KBM-7 (cell line): ENCODE measurements at regions not wholly inside any gene's neighbourhood (a gene's known extent, or its start where the extent isn't known, plus 50 kb on each side); places are given as distances from the start of the nearest gene placed in this dataset.

Experiments used
- DNase-seq: peaks from one replicate; pipeline ENCODE4 v3.0.0-alpha.2; 2015
- in situ Hi-C: fragments of 300-500 bp; cut with MboI; formaldehyde crosslinking; loops from 2 replicates; pipeline ENCODE4 v1.14.3; 2020; ENCODE audit warnings: low sequenced_read_pairs, low pct_unique_long_range_greater_than_20kb, mixed read lengths

DNA sequence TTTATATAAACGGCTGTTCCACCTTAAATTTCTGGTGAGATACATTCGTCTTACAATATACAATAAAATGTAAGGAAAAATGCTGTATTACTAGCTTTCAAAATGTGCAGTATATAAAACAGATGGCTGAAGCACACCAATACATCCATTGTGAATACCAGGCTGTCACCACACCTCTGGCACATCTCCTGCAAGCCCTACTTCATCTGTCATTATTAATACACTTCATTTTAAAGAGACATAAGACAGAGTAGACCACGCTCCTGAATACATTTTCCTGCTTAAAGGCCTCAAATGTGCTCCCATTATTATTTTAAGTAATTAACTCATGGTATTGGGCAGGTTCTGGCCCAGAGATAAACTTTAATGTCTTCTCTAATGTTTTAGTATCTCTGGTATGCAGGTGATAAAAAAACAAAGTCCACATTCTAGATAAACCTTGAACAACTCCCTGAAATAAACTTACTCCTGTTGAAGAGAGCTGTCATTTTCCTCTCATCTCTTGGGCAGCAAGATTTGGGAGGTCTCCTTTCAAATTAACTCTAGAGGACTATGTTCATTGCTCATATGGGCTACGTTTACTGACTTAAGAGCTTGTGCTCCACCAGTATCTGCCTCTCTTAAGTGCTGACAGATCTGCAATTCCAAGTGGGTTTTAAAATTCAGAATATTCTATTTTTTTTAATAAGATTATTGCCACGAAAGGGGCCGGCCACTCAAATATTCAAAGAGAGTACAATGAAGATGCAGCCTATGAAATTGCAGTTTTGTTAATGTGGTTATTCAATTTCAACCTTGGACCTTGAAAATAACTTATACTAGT is 396.5 kb upstream of the SEMA3D start:
- DNase-seq, result no peak
- in situ Hi-C loops, result no loop called here

DNA sequence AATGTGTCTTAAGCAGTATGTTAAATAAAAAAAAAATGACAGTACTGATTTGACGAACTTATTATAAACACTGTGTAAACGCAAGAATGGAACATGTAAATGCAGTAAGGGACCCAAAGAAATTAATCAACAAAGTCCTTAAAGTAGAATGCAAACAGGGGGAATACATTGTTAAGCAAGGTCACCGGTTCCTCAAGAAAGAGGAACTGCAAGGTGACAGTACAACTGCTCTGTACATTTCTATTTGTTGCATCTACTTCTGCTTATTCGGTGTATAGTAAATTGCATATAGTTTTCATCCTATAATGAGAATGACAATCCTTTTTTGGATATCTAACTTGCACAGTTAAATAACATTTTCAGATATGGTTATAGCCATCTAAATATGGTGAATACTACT is 387.0 kb upstream of the SEMA3D start:
- peak; percentile 71 for DNase-seq
- in situ Hi-C loops, result no loop called here

DNA sequence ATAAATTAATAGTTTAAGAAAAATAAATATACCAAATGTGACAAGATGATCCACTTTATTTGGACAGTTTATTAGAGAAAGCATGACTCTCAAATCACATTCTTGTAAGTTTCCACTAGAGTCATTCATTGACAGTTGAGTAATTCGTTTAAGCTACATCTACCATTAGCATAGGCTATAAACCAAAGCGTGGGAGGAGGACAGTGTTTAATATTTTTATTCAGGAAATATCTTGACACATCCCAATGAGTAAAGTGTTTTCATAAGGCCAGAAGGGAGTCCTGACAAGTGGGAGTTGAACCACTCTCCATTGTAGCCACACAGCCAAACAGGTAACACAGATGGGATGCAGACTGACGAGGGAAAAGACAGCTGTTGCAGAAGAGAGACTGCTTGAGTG is 386.5 kb upstream of the SEMA3D start:
- no peak for DNase-seq
- in situ Hi-C loops, result no loop called here

DNA sequence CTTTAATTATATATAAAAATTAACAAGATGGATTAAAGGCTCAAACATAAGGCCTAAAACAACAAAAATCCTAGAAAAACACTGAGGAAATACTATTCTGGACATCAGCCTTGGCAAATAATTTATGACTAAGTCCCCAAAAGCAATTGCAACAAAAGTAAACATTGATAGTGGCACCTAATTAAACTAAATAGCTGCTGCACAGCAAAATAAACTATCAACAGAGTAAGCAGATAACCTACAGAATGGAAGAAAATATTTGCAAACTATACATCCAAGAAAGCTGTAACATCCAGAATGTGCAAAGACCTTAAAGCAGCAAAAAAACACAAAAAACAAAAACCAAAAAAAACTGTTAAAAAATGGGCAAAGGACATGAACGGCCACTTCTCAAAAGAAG is 384.0 kb upstream of the SEMA3D start:
- in situ Hi-C loops, result no loop called here
- DNase-seq, result no peak

DNA sequence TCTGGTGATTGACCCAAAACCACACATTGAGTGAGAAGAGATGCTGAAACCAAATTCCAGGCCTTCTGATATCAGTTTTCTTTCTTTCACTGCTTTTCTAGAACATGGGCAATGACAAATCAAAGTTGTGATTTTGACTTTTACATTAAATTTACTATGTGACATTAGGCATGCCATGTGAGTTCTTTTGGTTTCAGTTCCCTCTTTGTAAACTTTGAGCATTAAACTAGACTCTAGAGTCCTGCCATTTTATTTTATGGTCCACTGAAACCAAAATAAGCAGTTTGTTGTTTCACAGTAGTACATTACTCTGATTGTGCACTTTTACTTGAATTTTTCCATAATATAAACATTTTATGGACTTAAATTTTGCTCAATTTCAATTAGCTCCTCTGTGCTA is 381.1 kb upstream of the SEMA3D start:
- DNase-seq, result no peak
- in situ Hi-C loops, result no loop called here

DNA sequence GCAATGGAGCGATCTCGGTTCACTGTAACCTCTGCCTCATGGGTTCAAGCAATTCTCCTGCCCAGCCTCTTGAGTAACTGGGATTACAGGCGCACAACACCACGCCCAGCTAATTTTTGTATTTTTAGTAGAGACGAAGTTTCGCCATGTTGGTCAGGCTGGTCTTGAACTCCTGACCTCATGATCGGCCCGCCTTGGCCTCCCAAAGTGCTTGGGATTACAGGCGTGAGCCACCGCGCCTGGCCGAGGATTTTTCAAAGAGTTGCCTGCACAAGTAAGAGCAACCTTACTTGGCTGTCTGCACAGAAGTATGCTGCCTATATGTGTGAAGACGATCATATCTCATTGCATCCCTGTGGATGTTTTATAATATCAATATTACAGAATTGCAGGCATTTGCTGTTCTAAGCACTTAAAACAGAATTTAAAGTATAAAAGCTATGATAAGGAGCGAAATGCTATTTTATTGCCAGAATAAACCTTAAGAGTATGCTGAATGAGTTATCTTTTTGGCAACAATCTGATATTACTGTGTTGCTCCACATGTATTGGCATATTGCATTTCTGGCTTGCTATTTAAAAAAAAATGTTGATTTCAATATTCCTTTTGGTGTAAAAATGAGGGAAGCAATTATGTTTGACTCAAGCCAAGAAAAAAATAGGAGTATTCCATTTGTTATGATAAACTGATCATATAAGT is 379.4 kb upstream of the SEMA3D start:
- in situ Hi-C loops, result no loop called here
- no peak for DNase-seq

DNA sequence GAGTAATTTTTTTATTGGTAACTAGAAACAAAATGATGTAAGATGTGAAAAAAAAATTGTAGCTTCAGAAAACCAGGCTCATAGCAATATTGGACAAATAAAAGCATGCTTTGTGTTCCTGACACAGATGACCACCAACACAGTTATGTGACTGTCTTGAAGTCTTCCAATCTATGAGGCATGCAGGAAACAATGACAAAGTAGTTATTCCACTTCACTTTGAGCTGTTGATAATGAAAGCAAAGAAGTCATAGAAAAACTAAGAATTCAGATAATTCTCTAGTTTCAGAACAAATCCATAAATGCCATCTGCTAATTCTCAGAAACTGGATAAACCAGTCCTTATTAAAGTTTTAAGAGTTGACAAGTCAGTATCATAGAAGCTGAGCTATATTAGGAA is 378.4 kb upstream of the SEMA3D start:
- in situ Hi-C loops, result no loop called here
- no peak for DNase-seq

DNA sequence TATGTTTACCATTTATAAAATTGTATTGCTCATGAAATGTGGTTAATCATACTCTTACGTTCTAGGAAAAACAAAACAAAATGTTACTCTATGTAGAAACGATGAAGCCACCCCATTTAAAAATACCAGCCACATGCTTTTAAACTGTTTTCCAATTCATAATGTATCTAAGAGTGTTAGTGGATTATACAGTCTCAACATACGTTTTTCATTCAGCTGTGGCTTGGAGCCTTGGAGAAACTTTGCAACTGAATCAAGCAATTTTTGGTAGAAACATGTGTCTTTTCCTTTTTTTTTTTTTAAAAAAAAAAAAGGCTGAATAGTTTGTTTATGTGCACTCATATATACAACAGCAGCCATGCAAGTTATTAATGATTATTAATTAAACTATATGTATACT is 378.0 kb upstream of the SEMA3D start:
- in situ Hi-C loops, result no loop called here
- no peak for DNase-seq

DNA sequence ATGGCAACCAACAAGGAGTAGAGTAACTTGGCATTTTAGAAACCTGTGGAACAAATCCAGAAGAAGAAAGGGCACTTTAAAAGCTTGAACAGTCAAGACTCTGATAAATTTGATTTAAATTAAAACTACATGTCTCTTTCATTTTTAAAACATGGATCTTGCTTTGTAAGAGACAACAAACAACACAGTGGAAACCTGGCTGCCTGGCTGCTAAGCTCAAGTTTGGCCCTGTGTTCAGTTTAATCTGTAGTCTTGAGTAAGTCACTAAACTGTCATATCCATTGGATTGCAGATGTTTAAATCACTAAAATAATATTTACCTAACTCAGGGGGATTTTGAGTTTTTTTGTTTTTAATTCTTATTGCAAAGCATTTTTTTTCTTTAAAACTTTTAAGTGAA is 374.9 kb upstream of the SEMA3D start:
- in situ Hi-C loops, result no loop called here
- no peak for DNase-seq

DNA sequence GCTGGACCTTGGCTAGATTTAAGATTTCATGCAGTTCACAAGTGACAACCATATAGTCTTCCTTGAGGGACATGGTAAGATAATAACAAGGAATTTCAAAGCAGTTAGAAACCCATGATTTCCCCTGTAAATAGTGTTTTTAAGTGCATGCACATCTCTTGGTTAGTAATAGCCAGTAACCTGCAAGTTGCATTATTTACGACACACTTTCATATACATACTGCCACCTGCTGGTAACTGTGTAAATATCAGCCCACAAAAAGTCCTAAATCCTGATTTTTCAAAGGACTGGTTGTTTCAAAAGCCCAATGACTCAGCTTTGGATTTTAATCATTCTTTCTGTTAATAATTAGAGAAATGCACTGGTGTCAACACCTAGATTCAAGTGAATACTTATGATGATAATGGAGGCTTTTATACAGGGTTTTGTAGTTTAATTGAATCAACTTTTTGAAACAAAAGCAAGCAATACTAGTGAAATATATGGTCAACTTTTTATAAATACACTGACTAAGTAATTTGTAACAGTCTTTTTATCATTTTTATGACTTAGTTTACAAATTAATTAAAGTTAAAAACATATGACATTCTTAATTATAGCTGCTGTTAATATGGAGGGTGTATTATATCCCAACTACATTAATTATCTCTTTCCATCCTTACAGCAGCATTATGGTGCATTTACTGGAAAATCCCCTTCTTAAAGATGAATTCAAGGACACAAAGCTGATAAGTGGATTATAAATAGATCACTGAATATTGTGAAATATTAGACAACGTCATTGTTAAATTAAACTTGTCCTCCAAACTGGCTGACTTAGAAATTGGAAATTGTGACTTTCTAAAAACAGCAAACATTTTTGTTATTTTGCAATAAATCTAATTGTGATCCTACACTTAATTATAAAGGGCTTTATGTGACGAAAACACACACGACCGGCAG is 367.7 kb upstream of the SEMA3D start:
- DNase-seq, result peak; percentile 80
- in situ Hi-C loops, result no loop called here

DNA sequence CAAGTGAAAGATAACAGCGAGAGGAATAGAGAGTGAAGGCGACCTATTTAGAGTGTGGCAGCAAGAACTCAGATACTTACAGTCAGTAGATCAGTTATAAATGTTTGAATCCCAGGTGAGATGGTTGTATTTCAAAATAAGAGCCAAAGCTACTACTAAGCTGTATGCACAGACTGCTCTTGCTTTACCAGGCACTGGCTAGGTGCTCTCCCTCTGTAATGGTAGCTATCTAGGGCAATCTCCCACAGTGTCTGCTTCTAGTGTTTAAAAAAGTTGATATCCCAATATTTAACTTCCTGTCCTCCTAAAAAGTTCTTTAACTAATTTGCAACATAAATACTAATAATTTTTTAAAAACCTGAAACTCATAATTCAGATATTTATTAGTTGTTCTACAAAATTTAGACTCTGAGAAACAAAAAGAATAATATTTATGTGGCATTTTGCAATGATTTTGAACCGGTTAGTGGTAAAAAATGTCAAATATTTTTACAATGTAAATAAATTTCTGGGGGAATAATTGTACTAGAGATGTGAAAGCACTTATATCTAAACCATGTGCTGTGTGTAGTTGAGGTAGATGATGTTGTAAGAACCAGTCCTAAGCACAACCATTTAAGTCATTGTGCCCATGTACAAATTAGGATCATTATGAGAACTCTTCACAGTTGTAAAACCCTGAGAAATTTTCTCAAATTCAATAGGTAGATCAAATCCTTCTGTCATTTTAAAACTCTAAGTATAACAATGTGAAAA is 349.3 kb upstream of the SEMA3D start:
- DNase-seq, result no peak
- in situ Hi-C loops, result no loop called here

DNA sequence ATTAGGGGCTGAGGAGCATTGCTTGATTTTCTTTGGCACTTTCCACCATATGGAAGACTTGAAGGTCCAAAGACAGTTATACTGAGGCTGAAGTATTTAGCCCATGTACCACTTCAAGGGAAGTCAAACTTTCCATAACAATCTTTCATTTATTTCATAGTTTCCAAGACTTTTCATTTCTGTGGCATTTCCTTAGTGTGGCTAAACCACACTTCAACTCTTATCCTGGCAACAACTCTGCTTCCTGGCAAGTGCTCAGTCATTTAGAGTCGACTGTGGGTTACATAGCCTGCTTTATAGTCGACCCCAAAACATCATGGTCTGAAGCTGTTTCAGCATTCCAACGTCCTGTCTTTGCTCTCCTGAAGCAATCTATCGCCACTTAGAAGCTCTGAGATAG is 343.0 kb upstream of the SEMA3D start:
- in situ Hi-C loops, result no loop called here

DNA sequence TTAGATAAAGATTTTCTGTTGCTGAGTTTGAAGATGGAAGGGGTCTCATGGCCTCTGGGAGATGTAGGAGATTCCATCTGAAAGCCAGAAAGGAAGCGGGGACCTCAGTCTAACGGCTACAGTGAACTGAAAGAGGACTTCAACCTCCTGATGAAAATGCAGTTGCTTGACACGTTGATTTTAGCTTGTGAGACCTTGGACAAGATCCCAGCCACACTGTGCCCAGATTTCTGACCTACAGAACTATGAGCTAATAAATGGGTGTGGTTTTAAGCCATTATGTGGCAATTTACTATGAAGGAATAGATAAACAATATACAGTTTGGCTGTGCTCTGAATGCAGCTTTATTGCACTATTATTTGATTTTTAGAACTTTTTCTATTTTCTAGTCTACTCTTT is 342.3 kb upstream of the SEMA3D start:
- in situ Hi-C loops, result no loop called here
- no peak for DNase-seq

More for the DNA sequence above, 343.0 kb upstream of the SEMA3D start:
- DNase-seq, result no peak

DNA sequence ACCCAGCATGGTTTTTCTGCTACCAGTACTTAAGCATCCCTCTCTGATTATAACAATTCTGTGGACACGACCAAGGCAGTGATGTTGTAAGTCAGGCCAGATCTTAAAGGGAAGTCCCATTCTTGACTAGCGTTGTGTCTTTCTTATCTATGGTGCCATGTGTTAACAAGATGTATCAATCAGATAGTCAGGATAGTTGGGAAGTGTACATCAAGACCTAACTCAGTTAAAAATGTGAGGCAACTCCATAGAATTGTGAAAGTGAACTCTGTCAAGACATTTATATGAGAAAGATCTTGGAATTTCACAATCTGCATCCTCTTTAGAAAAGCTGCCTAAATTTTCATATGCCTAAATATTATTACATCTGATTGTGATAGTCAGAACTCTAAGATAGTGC is 341.7 kb upstream of the SEMA3D start:
- no peak for DNase-seq
- in situ Hi-C loops, result no loop called here

DNA sequence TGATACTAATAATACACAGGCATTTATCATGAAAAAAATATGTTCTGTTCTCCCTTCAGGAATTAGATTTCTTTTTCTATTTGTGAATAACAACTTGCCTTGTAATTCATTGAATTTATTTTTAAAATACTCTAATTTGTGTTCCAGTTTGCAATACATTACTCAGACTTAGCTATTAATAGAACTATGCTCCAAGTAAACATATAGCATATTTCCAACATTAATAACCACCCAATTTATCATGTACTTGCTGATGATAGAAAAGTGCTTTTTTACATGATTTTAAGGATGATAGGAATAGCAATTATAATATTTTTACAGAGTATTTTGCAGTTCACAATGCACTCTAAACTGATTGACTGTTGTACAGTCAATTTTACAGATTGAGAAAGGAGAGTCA is 338.8 kb upstream of the SEMA3D start:
- in situ Hi-C loops, result no loop called here
- DNase-seq, result no peak

DNA sequence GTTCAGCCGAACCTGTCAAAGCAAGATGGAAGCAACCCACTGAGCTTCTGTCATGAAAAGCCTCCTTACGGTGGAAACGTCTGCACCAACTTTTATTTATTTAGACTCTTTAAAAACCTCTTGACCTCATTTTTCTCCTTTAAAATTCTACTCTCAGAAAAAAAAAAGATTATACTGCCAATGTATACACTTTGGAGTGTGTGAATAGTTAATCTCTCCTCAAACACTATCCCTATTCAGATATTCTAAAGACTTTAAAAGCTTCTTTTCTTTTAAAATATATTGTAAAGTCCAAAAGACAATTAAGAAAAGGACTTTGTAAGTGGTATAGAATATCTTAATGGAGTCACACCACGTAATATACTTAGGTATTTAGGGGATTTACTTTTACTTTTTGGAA is 335.2 kb upstream of the SEMA3D start:
- in situ Hi-C loops, result no loop called here
- no peak for DNase-seq

DNA sequence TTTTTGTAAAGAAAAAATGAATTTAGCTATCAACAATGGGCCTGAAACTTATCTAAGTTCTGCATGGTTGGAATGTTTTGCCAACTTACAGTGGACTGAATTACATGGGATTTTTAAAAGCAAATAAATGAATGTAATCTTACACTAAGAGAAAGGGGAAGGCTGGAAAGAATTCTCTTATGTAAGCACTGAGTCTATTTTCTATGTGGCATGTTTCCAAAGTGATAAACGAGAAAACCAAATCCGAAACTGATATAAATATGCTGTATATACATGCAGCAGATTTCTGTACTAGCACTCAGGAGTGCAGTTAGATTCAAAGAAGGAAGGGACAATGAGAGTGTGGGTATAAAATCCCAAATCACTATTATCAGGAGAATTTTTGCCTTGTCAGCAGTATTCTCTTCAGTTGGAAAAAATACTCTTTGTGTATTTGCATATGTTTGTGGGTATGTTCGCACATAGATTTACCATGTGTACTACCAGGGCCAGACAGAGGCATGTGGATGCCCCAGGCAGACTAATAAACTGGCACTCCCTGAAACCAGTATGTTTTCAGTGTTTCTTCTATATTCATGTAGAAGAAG is 334.3 kb upstream of the SEMA3D start:
- in situ Hi-C loops, result no loop called here
- no peak for DNase-seq

DNA sequence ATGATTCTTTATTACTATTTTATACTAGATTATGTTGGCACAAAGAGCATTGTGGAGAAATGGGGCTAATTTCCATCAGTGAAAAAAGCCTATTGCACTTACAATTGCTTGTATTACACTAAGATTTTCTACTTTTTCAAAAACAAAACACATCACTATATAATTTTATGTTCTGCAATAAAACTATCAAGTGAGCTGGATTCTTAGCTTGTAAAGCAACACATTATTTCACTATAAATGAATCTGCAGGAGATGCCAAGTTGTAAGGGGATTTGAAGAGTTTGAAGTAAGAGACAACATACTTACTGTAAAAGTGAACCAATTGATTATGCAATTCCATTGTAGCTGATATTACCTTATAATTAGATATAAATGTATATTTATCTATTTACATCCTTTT is 333.3 kb upstream of the SEMA3D start:
- in situ Hi-C loops, result no loop called here
- no peak for DNase-seq

DNA sequence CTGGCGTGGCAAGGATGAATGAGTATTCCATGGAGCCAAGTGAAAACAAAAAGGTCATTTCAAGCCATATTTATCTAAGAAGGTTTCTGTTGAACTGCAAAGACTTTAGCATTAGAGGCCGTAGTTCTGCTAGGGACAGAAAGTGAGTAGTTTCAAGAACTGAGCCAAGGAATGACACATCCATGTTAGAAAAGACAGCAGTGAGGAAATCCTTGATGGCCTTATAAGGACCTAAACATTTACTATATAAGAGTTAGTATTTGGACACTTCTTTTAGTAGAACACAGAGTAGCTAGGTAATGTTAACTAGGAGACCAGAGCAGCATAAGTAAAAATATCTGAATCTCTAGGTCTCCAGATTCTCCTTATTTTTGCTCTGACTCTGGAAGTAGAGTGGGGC is 329.8 kb upstream of the SEMA3D start:
- no peak for DNase-seq
- in situ Hi-C loops, result no loop called here
